HG03354 (cell line): ENCODE measurements at regions not wholly inside any gene's neighbourhood (a gene's known extent, or its start where the extent isn't known, plus 50 kb on each side); places are given as distances from the start of the nearest gene placed in this dataset.

Experiments
- ATAC-seq: cut with Tn5 transposase; IDR thresholded peaks from one replicate; pipeline ENCODE4 v1.9.1; 2021; ENCODE audit warnings: mild to moderate bottlenecking; ENCODE audit not compliant: unreplicated experiment, poor library complexity, severe bottlenecking

- ATAC-seq: no peak
Observed at GRCh38 chr13:47408546-47409319, 511.9 kb upstream of the HTR2A start.

GRCh38 chr13:47407808-47408207, 511.0 kb upstream of the HTR2A start:
- ATAC-seq: no peak

- ATAC-seq: no peak
Observed at GRCh38 chr13:47399599-47399998, 502.7 kb upstream of the HTR2A start.

- ATAC-seq: no peak
Observed at GRCh38 chr13:47397739-47398138, 500.9 kb upstream of the HTR2A start.

- no peak for ATAC-seq
Observed at GRCh38 chr13:47396915-47397314, 500.1 kb upstream of the HTR2A start.

- ATAC-seq: no peak
Observed at GRCh38 chr13:47374741-47375140, 477.9 kb upstream of the HTR2A start.

- ATAC-seq: no peak
Observed at GRCh38 chr13:47372751-47373150, 475.9 kb upstream of the HTR2A start.

GRCh38 chr13:47351798-47352197, 454.9 kb upstream of the HTR2A start:
- no peak for ATAC-seq

GRCh38 chr13:47350334-47351124, 453.7 kb upstream of the HTR2A start:
- ATAC-seq: no peak

GRCh38 chr13:47349211-47349610, 452.4 kb upstream of the HTR2A start:
- no peak for ATAC-seq

GRCh38 chr13:47337781-47338507, 441.1 kb upstream of the HTR2A start:
- no peak for ATAC-seq

GRCh38 chr13:47334173-47334572, 437.3 kb upstream of the HTR2A start:
- ATAC-seq: no peak

- ATAC-seq: no peak
Observed at GRCh38 chr13:47332149-47332548, 435.3 kb upstream of the HTR2A start.

GRCh38 chr13:47330031-47330430, 433.2 kb upstream of the HTR2A start:
- ATAC-seq: no peak

- no peak for ATAC-seq
Observed at GRCh38 chr13:47327861-47328260, 431.0 kb upstream of the HTR2A start.

- no peak for ATAC-seq
Observed at GRCh38 chr13:47326061-47326460, 429.2 kb upstream of the HTR2A start.

- ATAC-seq: no peak
Observed at GRCh38 chr13:47317356-47317755, 420.5 kb upstream of the HTR2A start.

- no peak for ATAC-seq
Observed at GRCh38 chr13:47310401-47310800, 413.5 kb upstream of the HTR2A start.

- ATAC-seq: no peak
Observed at GRCh38 chr13:47306991-47307390, 410.1 kb upstream of the HTR2A start.

GRCh38 chr13:47303626-47304025, 406.8 kb upstream of the HTR2A start:
- ATAC-seq: peak; percentile 96

GRCh38 chr13:47299304-47299703, 402.5 kb upstream of the HTR2A start:
- no peak for ATAC-seq
